ENCODE measurements at regions not wholly inside any gene's neighbourhood (a gene's known extent, or its start where the extent isn't known, plus 50 kb on each side); places are given as distances from the start of the nearest gene placed in this dataset.

DNA sequence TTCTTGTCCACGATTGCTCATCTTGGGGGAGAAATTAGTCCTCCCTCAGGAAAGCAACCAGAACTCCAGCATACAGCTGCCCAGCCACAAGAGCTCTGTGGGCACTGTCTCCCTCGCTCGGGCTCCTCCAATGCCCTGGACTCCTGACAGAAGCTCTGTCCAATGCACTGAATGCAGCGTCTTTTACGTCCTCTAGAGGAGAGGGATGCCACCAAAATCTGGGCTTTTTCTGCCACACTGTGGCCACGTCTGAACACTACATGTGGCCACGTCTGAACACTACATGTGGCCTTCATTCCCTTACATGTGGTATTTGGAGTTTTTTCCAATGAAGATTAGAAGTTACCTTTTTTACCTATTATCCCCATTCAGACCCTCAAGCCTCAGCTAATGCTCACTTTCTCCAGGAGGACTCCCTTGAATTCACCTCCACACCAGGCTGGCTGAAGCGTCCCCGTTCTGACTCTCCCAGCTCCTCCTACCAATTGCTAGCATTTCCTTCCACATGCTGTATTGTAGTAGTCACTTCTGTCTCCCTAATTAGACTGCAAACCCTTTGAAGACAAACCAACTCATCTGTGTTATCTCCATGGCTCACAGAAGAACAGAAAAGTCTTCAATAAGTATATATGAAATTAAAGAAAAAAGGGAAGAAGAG is 134.3 kb upstream of the PDE1C start:
- TF ChIP-seq, protein P1, sequence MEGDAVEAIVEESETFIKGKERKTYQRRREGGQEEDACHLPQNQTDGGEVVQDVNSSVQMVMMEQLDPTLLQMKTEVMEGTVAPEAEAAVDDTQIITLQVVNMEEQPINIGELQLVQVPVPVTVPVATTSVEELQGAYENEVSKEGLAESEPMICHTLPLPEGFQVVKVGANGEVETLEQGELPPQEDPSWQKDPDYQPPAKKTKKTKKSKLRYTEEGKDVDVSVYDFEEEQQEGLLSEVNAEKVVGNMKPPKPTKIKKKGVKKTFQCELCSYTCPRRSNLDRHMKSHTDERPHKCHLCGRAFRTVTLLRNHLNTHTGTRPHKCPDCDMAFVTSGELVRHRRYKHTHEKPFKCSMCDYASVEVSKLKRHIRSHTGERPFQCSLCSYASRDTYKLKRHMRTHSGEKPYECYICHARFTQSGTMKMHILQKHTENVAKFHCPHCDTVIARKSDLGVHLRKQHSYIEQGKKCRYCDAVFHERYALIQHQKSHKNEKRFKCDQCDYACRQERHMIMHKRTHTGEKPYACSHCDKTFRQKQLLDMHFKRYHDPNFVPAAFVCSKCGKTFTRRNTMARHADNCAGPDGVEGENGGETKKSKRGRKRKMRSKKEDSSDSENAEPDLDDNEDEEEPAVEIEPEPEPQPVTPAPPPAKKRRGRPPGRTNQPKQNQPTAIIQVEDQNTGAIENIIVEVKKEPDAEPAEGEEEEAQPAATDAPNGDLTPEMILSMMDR (IDR thresholded peaks at IDR 0.05; ENCODE audit: insufficient read depth, low read length, poor library complexity, severe bottlenecking) = peak; percentile 64
- no peak for DNase-seq (ENCODE audit: extremely low read depth, insufficient read length)
- H3K27me3 ChIP-seq (replicated peaks; ENCODE audit: control insufficient read depth, insufficient read depth, low read length) = no peaks in the 10 kb centered on the region
- H3K36me3 ChIP-seq (ENCODE audit: control insufficient read depth, insufficient read depth, low read length) = no peaks in the 10 kb centered on the region
- H3K4me3 ChIP-seq (replicated peaks; ENCODE audit: low read depth, low read length) = no peak overlapping the region

DNA sequence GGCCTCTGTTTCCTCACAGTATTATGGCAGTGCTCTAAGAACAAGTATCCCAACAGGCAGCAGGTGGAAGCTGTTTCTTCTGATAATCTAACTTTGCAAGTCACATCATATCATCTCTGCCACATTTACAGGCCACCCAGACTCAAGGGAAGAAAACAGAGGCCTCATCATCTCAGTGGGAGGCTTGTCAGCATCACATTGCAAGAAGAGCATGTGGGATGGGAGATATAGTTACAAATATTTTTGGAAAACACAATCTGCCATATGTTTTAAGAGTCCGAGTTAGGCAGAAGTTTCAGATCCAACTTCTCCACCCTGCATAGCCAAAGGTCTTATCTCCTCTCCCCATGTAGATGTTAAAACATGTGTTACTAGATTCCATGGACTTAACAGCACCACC is 130.4 kb upstream of the PDE1C start:
- Histone ChIP-seq H3K4me3 (replicated peaks; ENCODE audit: low read depth, low read length) (no peak overlapping the region), H3K36me3 (ENCODE audit: control insufficient read depth, insufficient read depth, low read length) (no peaks in the 10 kb centered on the region), H3K27me3 (replicated peaks; ENCODE audit: control insufficient read depth, insufficient read depth, low read length) (no peaks in the 10 kb centered on the region)
- no peak for DNase-seq (ENCODE audit: extremely low read depth, insufficient read length)
- TF ChIP-seq, protein P1 (IDR thresholded peaks at IDR 0.05; ENCODE audit: insufficient read depth, low read length, poor library complexity, severe bottlenecking) = no peak

DNA sequence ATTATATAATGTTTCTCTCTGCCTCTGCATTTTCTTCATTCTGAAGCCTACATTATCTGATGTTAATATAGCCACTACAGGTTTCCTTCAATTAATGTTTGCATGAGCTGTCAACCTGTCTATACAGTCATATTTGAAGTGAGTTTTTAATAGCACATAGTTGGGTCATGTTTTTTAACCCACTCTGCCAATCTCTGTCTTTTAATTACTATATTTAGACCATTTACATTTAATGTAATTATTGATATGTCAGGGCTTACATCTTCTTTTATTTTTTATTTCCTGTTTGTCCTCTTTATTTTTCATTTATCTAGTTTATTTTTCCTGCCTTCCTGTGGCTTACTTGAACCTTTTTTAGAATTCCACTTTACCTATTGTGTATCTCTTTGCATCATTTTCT is 124.3 kb upstream of the PDE1C start:
- no peak for DNase-seq (ENCODE audit: extremely low read depth, insufficient read length)
- Histone ChIP-seq H3K4me3 (replicated peaks; ENCODE audit: low read depth, low read length) (no peak overlapping the region), H3K36me3 (ENCODE audit: control insufficient read depth, insufficient read depth, low read length) (no peaks in the 10 kb centered on the region), H3K27me3 (replicated peaks; ENCODE audit: control insufficient read depth, insufficient read depth, low read length) (no peaks in the 10 kb centered on the region; the same call in 1 of the 2 replicates)
- TF ChIP-seq, protein P1 (IDR thresholded peaks at IDR 0.05; ENCODE audit: insufficient read depth, low read length, poor library complexity, severe bottlenecking) = no peak

DNA sequence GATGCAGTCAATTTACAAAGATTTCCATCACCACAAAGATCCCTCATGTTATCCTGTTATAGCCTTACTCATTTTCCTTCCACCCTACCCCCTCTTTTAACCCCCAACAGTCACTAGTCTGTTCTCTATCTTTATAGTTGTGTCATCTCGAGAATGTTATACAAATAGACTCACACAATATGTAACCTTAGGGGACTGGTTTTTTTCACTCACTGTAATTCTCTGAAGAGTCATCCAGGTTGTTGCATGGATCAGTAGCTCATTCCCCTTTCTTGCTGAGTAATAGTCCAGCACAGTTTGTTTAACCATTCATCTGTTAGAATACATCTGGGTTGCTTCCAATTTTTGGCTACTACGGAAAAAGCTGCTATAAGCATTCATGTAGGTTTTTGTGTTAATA is 121.1 kb upstream of the PDE1C start:
- DNase-seq (ENCODE audit: extremely low read depth, insufficient read length) = no peak
- Histone ChIP-seq H3K27me3 (replicated peaks; ENCODE audit: control insufficient read depth, insufficient read depth, low read length) (no peaks in the 10 kb centered on the region; the same call in 1 of the 2 replicates), H3K36me3 (ENCODE audit: control insufficient read depth, insufficient read depth, low read length) (no peaks in the 10 kb centered on the region), H3K4me3 (replicated peaks; ENCODE audit: low read depth, low read length) (no peak overlapping the region)
- TF ChIP-seq, protein P1 (IDR thresholded peaks at IDR 0.05; ENCODE audit: insufficient read depth, low read length, poor library complexity, severe bottlenecking) = no peak

DNA sequence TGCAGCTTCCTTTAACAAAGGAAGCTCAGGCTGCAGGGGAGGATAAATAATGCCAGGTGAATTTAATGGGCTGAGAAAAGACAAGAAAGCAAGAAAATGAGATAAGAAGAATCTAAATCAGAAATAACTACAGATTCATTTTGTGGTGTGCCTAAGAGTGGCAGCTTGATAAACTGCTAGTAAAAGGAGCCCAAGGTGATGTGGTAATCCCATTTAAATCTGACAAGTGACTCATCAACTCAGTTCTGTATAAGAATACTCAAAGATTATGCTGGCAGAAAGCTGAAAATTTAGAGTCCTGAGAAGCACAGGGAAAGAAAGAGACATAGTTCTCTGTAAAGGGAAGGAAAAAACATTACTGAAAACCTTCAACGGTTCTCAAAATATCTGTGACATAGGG is 109.4 kb upstream of the PDE1C start:
- Histone ChIP-seq H3K36me3 (ENCODE audit: control insufficient read depth, insufficient read depth, low read length) (no peaks in the 10 kb centered on the region), H3K27me3 (replicated peaks; ENCODE audit: control insufficient read depth, insufficient read depth, low read length) (peaks cover 1% of the 10 kb centered on the region; the same call in 1 of the 2 replicates), H3K4me3 (replicated peaks; ENCODE audit: low read depth, low read length) (no peak overlapping the region)
- TF ChIP-seq, protein P1 (IDR thresholded peaks at IDR 0.05; ENCODE audit: insufficient read depth, low read length, poor library complexity, severe bottlenecking) = no peak
- no peak for DNase-seq (ENCODE audit: extremely low read depth, insufficient read length)
